IMR-90 (cell line): ENCODE measurements at regions not wholly inside any gene's neighbourhood (a gene's known extent, or its start where the extent isn't known, plus 50 kb on each side); places are given as distances from the start of the nearest gene placed in this dataset.

Experiments used
- ATAC-seq: fragments of 200-7000 bp; cut with Tn5 transposase; 2 replicates; pipeline ENCODE4 v1.9.1; 2020; ENCODE audit warnings: low read depth, mild to moderate bottlenecking, moderate library complexity
- BruUV-seq: library from RNA; stranded (reverse); fragments of 400-500 nt; replicated peaks from 2 replicates; lab custom pipeline; 2021; lab: Mats Ljungman, UMichigan
- CTCF ChIA-PET: fragments of 300-600 bp; formaldehyde crosslinking; extraction: SDS; loops from one replicate; lab custom pipeline; 2021; ENCODE audit warnings: antibody characterized with exemption; lab: Yijun Ruan, JAX
- POLR2A ChIA-PET: fragments of 300-600 bp; sonication (Branson Sonifier 250); formaldehyde crosslinking; loops from one replicate; lab custom pipeline; 2022; ENCODE audit warnings: antibody characterized with exemption; ENCODE audit not compliant: unreplicated experiment; lab: Charles Lee
- DNase-seq: peaks from one replicate; pipeline ENCODE4 v3.0.0; 2013
- H2AFZ ChIP-seq: replicated peaks from 2 replicates; pipeline ENCODE3; 2013; ENCODE audit warnings: low read length, mild to moderate bottlenecking; ENCODE audit not compliant: poor library complexity
- H2AK5ac ChIP-seq: 2 replicates; pipeline ENCODE4 v1.6.1; 2013; ENCODE audit warnings: low read depth, low read length, inconsistent platforms
- H2AK9ac ChIP-seq: replicated peaks from 2 replicates; pipeline ENCODE3; 2013; ENCODE audit warnings: mild to moderate bottlenecking, low read depth, low read length, moderate library complexity; ENCODE audit not compliant: poor library complexity
- H2BK120ac ChIP-seq: 2 replicates; pipeline ENCODE4 v1.6.1; 2013; ENCODE audit warnings: low read depth, low read length, inconsistent platforms
- H2BK15ac ChIP-seq: 3 replicates; pipeline ENCODE4 v1.6.1; 2013; ENCODE audit warnings: low read depth, low read length, inconsistent platforms
- H2BK20ac ChIP-seq: 2 replicates; pipeline ENCODE4 v1.6.1; 2013; ENCODE audit warnings: low read depth, mild to moderate bottlenecking, inconsistent platforms, low read length, moderate library complexity
- H2BK5ac ChIP-seq: 2 replicates; pipeline ENCODE4 v1.6.1; 2013; ENCODE audit warnings: mild to moderate bottlenecking, low read depth, low read length, inconsistent platforms; ENCODE audit not compliant: poor library complexity, severe bottlenecking
- H3K14ac ChIP-seq: replicated peaks from 2 replicates; pipeline ENCODE4 v1.6.1; 2013; ENCODE audit warnings: low read depth, low read length, inconsistent platforms
- H3K18ac ChIP-seq: 2 replicates; pipeline ENCODE4 v1.6.1; 2013; ENCODE audit warnings: low read depth, low read length, control low read depth
- H3K23ac ChIP-seq: 2 replicates; pipeline ENCODE4 v1.6.1; 2013; ENCODE audit warnings: low read depth, low read length, inconsistent platforms
- H3K27ac ChIP-seq: 2 replicates; pipeline ENCODE4 v1.5.1; 2013; ENCODE audit warnings: mild to moderate bottlenecking, control low read depth, low read length; ENCODE audit not compliant: insufficient read depth
- H3K27me3 ChIP-seq: 2 replicates; pipeline ENCODE4 v1.6.1; 2013; ENCODE audit warnings: low read length; ENCODE audit not compliant: control insufficient read depth, insufficient read depth
- H3K36me3 ChIP-seq: 2 replicates; pipeline ENCODE4 v1.6.1; 2013; ENCODE audit warnings: low read length, mixed read lengths; ENCODE audit not compliant: control insufficient read depth, insufficient read depth
- H3K4ac ChIP-seq: 2 replicates; pipeline ENCODE4 v1.6.1; 2013; ENCODE audit warnings: low read depth, low read length, inconsistent platforms
- H3K4me1 ChIP-seq: 2 replicates; pipeline ENCODE4 v1.6.1; 2013; ENCODE audit warnings: low read length, mixed read lengths; ENCODE audit not compliant: control insufficient read depth, insufficient read depth
- H3K4me2 ChIP-seq: 2 replicates; pipeline ENCODE4 v1.6.1; 2013; ENCODE audit warnings: low read depth, mild to moderate bottlenecking, control low read depth, low read length, moderate library complexity
- H3K4me3 ChIP-seq: 2 replicates; pipeline ENCODE4 v1.5.1; 2013; ENCODE audit warnings: low read depth, mild to moderate bottlenecking, control low read depth, low read length, moderate library complexity; ENCODE audit not compliant: insufficient read depth
- H3K56ac ChIP-seq: 2 replicates; pipeline ENCODE4 v1.6.1; 2013; ENCODE audit warnings: low read length, inconsistent platforms; ENCODE audit not compliant: insufficient read depth; ENCODE audit errors: extremely low read depth
- H3K79me1 ChIP-seq, 2 experiments: 2 replicates each; pipeline ENCODE4 v1.6.1; 2013; ENCODE audit warnings: low read length in 2 of 2, inconsistent platforms in 1 of 2, low read depth in 1 of 2
- H3K9ac ChIP-seq: 2 replicates; pipeline ENCODE4 v1.6.1; 2013; ENCODE audit warnings: low read depth, low read length, control low read depth
- H3K9me1 ChIP-seq: 2 replicates; pipeline ENCODE4 v1.6.1; 2013; ENCODE audit warnings: low read length, inconsistent platforms; ENCODE audit not compliant: insufficient read depth
- H3K9me3 ChIP-seq: 2 replicates; pipeline ENCODE4 v1.6.1; 2013; ENCODE audit warnings: low read length; ENCODE audit not compliant: control insufficient read depth, insufficient read depth
- H4K20me1 ChIP-seq: 2 replicates; pipeline ENCODE4 v1.6.1; 2013; ENCODE audit warnings: low read length, inconsistent platforms; ENCODE audit not compliant: insufficient read depth
- H4K5ac ChIP-seq: 2 replicates; pipeline ENCODE4 v1.6.1; 2013; ENCODE audit warnings: mild to moderate bottlenecking, low read depth, low read length, control low read depth
- H4K8ac ChIP-seq, 2 experiments: 2 replicates each; pipeline ENCODE4 v1.6.1; 2013; ENCODE audit warnings: low read depth in 2 of 2, low read length in 2 of 2, control low read depth in 1 of 2, inconsistent platforms in 1 of 2
- H4K91ac ChIP-seq: 2 replicates; pipeline ENCODE4 v1.6.1; 2013; ENCODE audit warnings: low read depth, low read length, inconsistent platforms; ENCODE audit not compliant: insufficient read depth
- BHLHE40 ChIP-seq: fragments of 150-350 bp; IDR thresholded peaks from 2 replicates; pipeline ENCODE4 v1.6.1; 2016; ENCODE audit warnings: mild to moderate bottlenecking, low read depth, low read length
- CEBPB ChIP-seq: IDR thresholded peaks from 2 replicates; pipeline ENCODE4 v1.6.1; 2012; ENCODE audit warnings: low read depth, low read length, improper control_type of control experiment
- CHD1 ChIP-seq: IDR thresholded peaks from 2 replicates; pipeline ENCODE4 v1.6.1; 2012; ENCODE audit warnings: low read depth, low read length, improper control_type of control experiment
- CTCF ChIP-seq: conservative IDR thresholded peaks from 2 replicates; pipeline ENCODE4 v1.5.1; 2012; ENCODE audit warnings: mild to moderate bottlenecking, low read depth, low read length, improper control_type of control experiment
- FOS ChIP-seq: fragments of 150-350 bp; IDR thresholded peaks from 2 replicates; pipeline ENCODE4 v1.6.1; 2016; ENCODE audit warnings: low read depth, low read length
- MAZ ChIP-seq: IDR thresholded peaks from 2 replicates; pipeline ENCODE4 v1.6.1; 2012; ENCODE audit warnings: low read depth, mild to moderate bottlenecking, low read length, improper control_type of control experiment, moderate library complexity, borderline replicate concordance
- MXI1 ChIP-seq: IDR thresholded peaks from 2 replicates; pipeline ENCODE4 v1.6.1; 2012; ENCODE audit warnings: low read depth, mild to moderate bottlenecking, low read length, moderate library complexity, borderline replicate concordance
- NFE2L2 ChIP-seq: fragments of 150-350 bp; IDR thresholded peaks from 2 replicates; pipeline ENCODE4 v1.6.1; 2016; ENCODE audit warnings: low read depth, mild to moderate bottlenecking, low read length
- POLR2A ChIP-seq: IDR thresholded peaks from 2 replicates; pipeline ENCODE4 v1.6.1; 2012; ENCODE audit warnings: mild to moderate bottlenecking, low read depth, low read length
- RAD21 ChIP-seq: IDR thresholded peaks from 2 replicates; pipeline ENCODE4 v1.6.1; 2012; ENCODE audit warnings: low read length, improper control_type of control experiment
- RCOR1 ChIP-seq: IDR thresholded peaks from 2 replicates; pipeline ENCODE4 v1.6.1; 2012; ENCODE audit warnings: mild to moderate bottlenecking, low read length, improper control_type of control experiment; ENCODE audit not compliant: insufficient replicate concordance
- RFX5 ChIP-seq: IDR thresholded peaks from 2 replicates; pipeline ENCODE4 v1.8.0; 2012; ENCODE audit warnings: low read depth, mild to moderate bottlenecking, low read length, moderate library complexity
- SMC3 ChIP-seq: fragments of 150-350 bp; IDR thresholded peaks from 2 replicates; pipeline ENCODE4 v1.6.1; 2016; ENCODE audit warnings: low read depth, mild to moderate bottlenecking, antibody characterized with exemption, low read length, moderate library complexity
- WGBS, 2 experiments: methylation state at CpG; one replicate each; pipeline versions ENCODE4 v1.1.5 to v1.1.7; 2013; ENCODE audit warnings: missing lambda C conversion rate in 2 of 2; ENCODE audit not compliant: insufficient read length in 1 of 2; ENCODE audit errors: extremely low coverage in 2 of 2; 5-methylcytosine and 5-hydroxymethylcytosine counted together
- dilution Hi-C: fragments of 300-500 bp; cut with HindIII; formaldehyde crosslinking; loops from one replicate; pipeline ENCODE4 v1.14.3; 2018; ENCODE audit warnings: low sequenced_read_pairs; ENCODE audit not compliant: unreplicated experiment
- in situ Hi-C: fragments of 300-500 bp; cut with MboI; formaldehyde crosslinking; loops from 3 replicates; pipeline ENCODE4 v1.14.3; 2019; ENCODE audit warnings: low sequenced_read_pairs, inconsistent platforms, mixed read lengths
- intact Hi-C: fragments of 100-400 bp; cut with micrococcal nuclease; formaldehyde crosslinking; loops from 2 replicates; pipeline ENCODE4 v1.10.0; 2022
- TF ChIP-seq, protein P1 (sequence below): fragments of 150-350 bp; IDR thresholded peaks from 2 replicates; pipeline ENCODE4 v1.6.1; 2017; ENCODE audit warnings: mild to moderate bottlenecking, antibody characterized with exemption, low read length, low read depth
- TF ChIP-seq, protein P2 (sequence below): fragments of 150-350 bp; IDR thresholded peaks from 2 replicates; pipeline ENCODE4 v1.6.1; 2016; ENCODE audit warnings: low read depth, mild to moderate bottlenecking, low read length, moderate library complexity, borderline replicate concordance

DNA sequence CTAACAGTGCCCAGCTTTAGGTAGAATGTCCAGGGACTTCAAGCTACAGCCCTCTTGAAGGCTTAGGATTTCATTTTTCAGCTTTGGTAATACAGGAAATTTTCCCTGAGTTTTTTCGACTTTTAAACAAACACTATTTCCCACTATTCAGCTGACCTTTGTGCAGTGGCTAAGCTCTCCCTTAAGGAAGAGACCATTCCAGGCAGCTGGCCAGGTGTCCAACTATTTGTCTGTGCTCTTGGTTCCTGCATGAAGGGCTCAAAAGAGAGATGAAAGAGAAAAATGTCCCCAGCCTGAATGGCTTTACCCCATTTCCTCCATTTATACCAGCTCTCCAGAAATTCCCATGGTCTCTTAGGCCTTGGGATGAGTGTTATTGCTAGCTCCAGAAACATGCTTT lies 111.9 kb upstream of the KLF8 start:
- H3K79me1 ChIP-seq = no peaks in the 10 kb centered on the region
- no peak for DNase-seq
- intact Hi-C loops = no loop called here
- no peak overlapping the region for H2BK20ac ChIP-seq
- H3K4me3 ChIP-seq = no peak overlapping the region
- no peaks in the 10 kb centered on the region for H3K36me3 ChIP-seq
- no peak overlapping the region for H2AK9ac ChIP-seq
- no peak overlapping the region for H3K56ac ChIP-seq
- dilution Hi-C loops = no loop called here
- H3K9ac ChIP-seq = no peak overlapping the region
- no peak overlapping the region for H2AFZ ChIP-seq
- no peak overlapping the region for H3K27ac ChIP-seq
- CTCF ChIA-PET = no interaction called here
- H2AK5ac ChIP-seq = no peak overlapping the region
- POLR2A ChIA-PET = no interaction called here
- no peak overlapping the region for H2BK120ac ChIP-seq
- in situ Hi-C loops = no loop called here
- no peak for ATAC-seq
- TF ChIP-seq RFX5 = no peak
- TF ChIP-seq RCOR1 = no peak
- TF ChIP-seq POLR2A = no peak
- no peak for TF ChIP-seq MXI1
- TF ChIP-seq NFE2L2 = no peak
- TF ChIP-seq CEBPB = no peak
- no peak for TF ChIP-seq CTCF
- TF ChIP-seq FOS = no peak
- TF ChIP-seq, protein P1, sequence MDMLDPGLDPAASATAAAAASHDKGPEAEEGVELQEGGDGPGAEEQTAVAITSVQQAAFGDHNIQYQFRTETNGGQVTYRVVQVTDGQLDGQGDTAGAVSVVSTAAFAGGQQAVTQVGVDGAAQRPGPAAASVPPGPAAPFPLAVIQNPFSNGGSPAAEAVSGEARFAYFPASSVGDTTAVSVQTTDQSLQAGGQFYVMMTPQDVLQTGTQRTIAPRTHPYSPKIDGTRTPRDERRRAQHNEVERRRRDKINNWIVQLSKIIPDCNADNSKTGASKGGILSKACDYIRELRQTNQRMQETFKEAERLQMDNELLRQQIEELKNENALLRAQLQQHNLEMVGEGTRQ = no peak
- TF ChIP-seq MAZ = no peak
- no peak for TF ChIP-seq SMC3
- TF ChIP-seq, protein P2, sequence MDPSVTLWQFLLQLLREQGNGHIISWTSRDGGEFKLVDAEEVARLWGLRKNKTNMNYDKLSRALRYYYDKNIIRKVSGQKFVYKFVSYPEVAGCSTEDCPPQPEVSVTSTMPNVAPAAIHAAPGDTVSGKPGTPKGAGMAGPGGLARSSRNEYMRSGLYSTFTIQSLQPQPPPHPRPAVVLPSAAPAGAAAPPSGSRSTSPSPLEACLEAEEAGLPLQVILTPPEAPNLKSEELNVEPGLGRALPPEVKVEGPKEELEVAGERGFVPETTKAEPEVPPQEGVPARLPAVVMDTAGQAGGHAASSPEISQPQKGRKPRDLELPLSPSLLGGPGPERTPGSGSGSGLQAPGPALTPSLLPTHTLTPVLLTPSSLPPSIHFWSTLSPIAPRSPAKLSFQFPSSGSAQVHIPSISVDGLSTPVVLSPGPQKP = no peak
- TF ChIP-seq BHLHE40 = no peak
- TF ChIP-seq RAD21 = no peak
- TF ChIP-seq CHD1 = no peak
- no peaks in the 10 kb centered on the region for H4K20me1 ChIP-seq
- no peak overlapping the region for H3K4me2 ChIP-seq
- no peaks in the 10 kb centered on the region for H3K9me1 ChIP-seq
- no CpG with 5 or more reads among the region's 1 CpG for WGBS, 2 experiments
- H3K4ac ChIP-seq = no peak overlapping the region
- no peak overlapping the region for H3K14ac ChIP-seq
- H4K8ac ChIP-seq = no peak overlapping the region
- no peak overlapping the region for H2BK15ac ChIP-seq
- no peak overlapping the region for H4K91ac ChIP-seq
- no peak overlapping the region for H4K5ac ChIP-seq
- H3K27me3 ChIP-seq = no peaks in the 10 kb centered on the region
- BruUV-seq = no TSS peak
- H2BK5ac ChIP-seq = no peak overlapping the region
- no peaks in the 10 kb centered on the region for H3K4me1 ChIP-seq
- H3K18ac ChIP-seq = no peak overlapping the region
- H3K9me3 ChIP-seq = no peaks in the 10 kb centered on the region
- H3K23ac ChIP-seq = no peak overlapping the region
